Activated gamma-delta T cell treated with anti-CD3 and anti-CD28 coated beads, Interleukin-2, amount 50 U/mL, for 16 hours (primary cell): ENCODE measurements at regions not wholly inside any gene's neighbourhood (a gene's known extent, or its start where the extent isn't known, plus 50 kb on each side); places are given as distances from the start of the nearest gene placed in this dataset.

Source experiments
- DNase-seq: peaks from one replicate; pipeline ENCODE4 v3.0.0-alpha.2; 2020; ENCODE audit warnings: low read depth

DNA sequence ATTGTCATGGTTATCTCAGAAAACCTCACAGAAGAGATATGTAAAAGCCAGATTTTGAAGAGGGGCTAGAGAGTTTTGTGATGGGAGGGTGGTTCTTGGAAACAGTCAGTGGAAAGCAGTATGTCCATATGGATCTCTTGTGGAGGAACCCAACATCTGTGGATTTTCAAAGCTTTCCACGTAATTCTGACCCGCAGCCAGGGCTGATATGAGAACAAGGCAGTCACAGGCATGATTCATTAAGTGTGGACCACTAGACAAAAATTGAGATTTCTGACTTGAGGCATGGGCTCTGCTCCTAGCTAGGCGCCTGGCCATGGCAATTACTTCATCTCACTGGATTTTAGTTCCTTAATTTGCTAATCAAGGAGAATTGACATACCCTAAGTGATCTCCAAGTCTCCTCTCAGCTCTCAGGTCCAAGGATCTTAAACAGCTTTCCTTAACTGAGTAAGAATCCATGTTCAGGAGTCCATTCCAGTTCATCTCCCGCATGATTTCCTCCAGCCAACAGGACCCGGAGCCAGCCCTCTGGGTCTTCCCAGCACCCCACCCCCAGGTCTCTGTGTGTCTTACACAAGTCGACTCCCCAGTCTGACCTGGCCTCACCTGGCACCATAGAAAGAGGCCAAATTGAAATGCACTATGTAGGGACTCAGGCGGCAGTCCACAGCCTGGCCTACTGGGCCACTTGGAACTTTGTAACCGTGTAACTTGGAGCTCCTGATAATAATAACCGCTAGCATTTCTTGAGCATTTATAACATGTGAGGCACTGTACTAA, 176.3 kb upstream of the PARP11 start:
- DNase-seq: no peak

DNA sequence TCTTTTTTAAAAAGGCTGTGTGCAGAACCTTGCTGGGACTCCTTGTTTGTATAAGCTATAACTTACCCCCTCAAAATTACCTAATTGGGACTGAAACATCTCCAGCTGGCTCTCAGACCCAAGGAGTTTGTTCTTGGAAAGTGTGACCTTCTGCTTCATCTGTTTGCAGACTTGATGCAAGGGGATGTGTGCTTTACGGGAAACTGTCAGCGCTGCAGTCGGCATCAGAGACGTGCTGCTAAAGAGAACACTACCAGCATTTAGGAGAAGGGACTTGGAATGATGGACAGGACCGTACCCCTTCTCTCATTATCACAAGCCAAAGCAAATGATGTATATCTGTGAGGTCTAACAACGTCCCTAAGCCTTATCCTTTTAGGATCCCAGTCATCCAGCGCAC, 174.2 kb upstream of the PARP11 start:
- DNase-seq: no peak

GRCh38 chr12:4046495-4046840, 173.3 kb upstream of the PARP11 start:
- DNase-seq: no peak

DNA sequence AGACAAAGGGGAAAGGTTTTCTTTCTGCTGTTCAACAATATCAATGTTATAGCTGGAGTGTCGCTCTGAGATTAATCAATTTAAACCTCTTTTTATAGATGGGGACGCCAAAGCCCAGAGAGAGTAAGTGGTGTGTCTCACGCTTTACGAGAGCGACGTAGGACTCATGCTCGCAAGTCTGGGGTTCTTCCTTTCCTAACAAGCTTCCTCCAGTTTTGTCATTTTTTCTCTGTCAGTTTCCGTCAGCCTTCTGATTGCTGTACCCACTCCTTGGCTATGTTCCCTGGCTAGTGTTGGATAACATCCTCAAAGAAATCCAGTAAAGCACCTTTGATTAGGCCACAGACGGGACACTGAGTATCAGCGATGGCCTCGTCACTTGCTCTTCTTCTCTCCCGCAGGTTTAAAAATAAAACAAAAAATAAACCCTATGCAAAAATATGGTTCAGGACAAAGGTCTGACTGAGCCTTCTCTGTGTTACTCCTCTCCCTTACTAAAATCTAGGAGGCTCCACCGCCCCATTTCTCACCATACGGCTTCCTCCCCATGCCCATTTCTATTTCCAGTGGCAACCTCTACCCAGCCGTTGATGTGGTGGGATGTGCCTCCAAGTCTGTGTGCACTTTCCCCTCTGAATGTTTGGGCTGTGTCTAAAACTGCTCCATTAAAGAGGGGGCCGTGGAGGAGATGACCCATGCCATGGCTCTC, 172.7 kb upstream of the PARP11 start:
- no peak for DNase-seq

- no peak for DNase-seq
Measured at GRCh38 chr12:4044736-4045730, 171.8 kb upstream of the PARP11 start.

- DNase-seq: no peak
Measured at GRCh38 chr12:4044101-4044500, 170.9 kb upstream of the PARP11 start.

GRCh38 chr12:4041187-4041885, 168.1 kb upstream of the PARP11 start:
- DNase-seq: no peak

DNA sequence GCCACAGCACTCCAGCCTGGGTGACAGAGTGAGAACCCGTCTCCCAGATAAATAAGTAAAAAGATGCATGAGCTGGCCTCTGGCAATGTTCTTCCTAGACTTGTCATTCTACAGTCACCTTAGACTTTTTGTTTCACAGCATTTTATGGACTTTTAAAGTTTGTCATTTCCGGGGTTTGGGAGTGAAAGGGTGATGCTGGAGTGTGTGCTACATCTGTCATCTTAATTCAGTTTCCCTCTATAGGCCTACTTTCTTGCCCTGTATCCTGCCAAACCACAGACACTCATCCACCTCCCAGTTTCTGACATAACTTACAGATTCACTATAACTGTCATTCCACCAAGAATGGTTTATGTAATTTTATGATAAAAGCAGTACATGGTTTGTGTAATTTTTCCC, 166.7 kb upstream of the PARP11 start:
- no peak for DNase-seq

DNA sequence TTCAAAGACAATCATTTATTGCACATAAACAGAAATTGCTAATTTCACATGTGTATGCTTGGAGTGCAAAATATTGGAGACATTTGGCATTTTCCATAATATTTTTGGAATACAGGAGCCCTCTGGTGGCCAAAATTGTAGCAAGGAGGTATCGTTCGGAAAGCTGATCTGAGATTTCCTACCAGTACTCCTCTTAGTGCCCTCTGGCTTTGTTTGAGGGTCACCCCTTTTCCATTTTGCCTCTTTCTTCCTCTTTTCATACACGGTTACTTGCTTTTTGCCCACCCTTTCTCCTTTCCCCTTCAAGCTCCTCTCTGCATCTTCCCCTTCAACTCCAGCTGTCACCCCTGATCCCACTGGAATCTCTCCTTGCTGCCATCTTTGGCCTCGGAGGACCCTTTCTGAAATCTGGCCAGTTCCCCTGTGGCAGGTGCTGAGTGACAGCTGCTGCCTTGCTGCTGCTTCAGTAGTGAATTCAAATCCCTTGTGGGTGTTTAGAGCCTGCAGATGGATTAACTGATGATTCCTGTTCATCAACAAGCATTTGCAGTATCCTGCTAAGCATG, 164.6 kb upstream of the PARP11 start:
- no peak for DNase-seq

- no peak for DNase-seq
Measured at GRCh38 chr12:4036671-4037271, 163.6 kb upstream of the PARP11 start.

GRCh38 chr12:4034921-4035320, 161.7 kb upstream of the PARP11 start:
- no peak for DNase-seq

DNA sequence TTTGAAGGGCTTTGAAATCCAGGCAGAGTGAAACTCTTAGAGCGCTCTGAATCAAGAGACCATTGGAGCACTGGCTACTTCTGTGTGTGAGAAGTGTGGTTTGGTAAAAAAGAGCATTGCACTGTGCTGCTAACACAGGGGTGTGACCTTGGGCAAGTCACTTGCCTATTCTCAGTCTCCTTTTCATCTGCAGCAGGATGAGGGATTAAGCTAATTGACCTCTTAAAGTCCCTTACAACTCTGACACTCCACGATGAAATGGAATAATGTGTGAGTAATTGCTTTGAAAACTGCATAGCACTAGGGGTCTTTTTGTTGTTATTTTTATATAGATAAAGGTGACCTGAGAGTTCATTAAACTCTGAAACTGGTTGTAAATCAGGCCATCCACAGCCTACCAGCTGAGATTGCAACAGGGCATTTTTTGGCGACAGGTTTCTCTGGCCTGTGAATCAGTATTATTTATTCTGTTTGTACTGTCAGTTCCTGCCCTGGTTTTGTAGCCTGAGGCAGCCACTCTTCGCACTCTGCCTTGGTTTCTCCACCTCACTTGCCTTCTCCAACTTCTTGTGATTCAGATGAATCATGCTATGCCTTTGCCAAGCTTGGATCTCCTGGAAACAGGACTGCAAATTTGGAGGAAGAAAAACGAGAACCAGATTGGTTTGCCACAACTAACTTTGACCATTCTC, 159.9 kb upstream of the PARP11 start:
- DNase-seq: no peak

DNA sequence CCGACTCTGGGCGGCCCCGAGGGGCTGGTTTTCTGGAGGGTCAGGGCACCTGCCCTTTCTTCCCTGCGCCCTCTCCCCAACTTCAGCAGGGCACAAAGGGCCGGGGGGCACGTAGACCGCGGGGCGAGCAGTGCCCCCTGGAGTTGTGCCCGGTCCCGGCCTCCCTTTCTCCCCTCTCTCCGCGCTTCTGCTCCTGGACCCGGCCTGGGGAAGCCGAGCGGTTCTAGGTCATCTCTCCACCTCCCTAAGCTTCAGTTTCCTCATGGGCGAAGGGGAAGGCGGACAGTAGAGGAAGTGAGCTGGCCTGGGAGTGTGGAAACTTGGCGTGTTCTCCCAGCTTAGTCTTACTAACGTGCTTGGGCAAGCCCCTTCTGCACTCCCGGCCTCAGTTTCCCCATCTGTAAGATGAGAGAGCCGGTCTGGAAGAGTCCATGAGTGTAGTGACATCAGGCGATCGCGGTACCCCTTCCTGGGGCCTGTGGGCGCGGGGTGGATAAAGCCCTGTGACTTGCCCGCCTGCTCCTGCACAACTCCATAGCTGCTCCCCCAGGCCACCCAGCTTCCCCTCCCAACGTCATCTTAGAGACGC, 158.6 kb upstream of the PARP11 start:
- no peak for DNase-seq

GRCh38 chr12:4030929-4031702, 157.9 kb upstream of the PARP11 start:
- DNase-seq: peak; percentile 49

GRCh38 chr12:4027412-4027811, 154.2 kb upstream of the PARP11 start:
- DNase-seq: peak; percentile 54

DNA sequence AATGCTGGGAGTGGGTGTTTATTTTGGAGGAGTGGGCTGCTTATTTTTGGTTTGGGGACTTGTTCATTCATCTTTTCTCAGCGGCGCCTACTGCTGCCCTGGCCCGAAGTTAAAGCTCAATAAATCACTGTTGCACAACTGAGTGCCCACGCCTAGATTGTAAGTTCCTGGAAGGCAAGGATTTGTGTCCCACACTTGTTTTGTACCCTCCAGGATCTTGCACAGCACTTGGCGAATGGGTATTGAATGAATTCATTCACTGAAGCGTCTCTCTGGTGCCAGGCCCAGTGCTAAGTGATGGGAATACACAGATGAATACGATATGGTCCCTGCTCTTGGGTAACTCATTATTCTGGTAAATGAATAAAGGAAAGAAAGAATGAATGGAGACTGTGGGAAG, 153.3 kb upstream of the PARP11 start:
- no peak for DNase-seq

- no peak for DNase-seq
Measured at GRCh38 chr12:4026020-4026358, 152.8 kb upstream of the PARP11 start.

DNA sequence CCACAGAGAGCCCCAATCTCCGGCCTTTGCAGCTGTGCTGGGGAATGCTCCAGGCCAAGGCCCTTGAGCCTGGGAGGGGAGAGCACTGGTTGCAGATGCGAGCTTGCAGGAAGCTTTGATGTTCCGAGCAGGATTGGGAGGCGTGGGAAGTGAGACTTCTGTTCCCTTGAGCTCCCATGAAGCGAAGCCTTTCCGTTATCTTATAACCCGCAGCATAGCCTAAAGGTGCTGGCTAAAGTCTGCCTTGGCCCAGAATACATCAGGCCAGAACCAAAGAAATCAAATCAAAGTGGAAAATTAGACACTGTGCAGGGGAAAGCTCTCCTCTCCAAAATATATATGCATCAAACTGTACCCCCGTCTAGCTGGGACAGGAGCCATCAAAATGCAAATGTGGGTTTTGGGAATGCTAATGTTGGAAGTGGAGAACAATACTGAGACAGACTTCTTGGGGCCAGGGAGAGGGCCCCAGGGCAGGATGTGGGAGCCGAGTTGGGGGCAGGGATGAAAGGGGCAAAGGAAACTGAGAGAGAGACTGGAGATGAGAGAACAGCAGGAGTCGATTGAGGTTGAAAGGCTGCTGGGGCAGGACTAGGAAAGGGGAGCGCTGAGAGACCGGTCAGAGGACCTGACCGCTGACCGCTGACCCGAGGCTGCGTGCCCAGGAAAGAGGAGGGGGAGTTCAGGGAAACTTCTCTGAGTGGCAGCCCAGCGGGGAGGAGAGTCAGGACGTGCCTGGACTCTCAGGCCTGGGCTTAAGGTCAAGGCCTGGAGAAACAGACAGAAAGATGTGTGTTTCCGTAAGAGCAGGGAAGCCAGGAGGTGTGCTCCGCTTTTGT, 152.2 kb upstream of the PARP11 start:
- no peak for DNase-seq

DNA sequence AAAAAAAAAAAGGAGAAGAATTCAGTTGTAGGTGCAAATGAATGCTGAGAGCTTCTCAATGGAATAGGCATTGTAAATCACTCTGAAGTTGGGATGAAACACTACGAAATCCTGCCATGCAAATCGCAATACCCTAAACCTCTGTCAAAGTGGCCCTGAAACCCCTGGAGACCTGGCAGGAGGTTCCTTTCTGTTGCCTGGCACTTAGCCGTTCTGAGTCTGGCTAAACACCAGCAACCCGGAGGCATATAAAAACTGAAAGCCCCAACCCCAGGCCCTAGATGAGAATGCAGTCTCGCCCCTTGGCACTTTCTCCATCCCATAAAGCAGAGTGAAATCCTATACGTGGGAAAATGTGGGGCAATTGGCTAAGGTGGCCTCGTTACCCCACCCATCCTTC, 151.5 kb upstream of the PARP11 start:
- no peak for DNase-seq
